GM23248 (cell line): ENCODE measurements at regions not wholly inside any gene's neighbourhood (a gene's known extent, or its start where the extent isn't known, plus 50 kb on each side); places are given as distances from the start of the nearest gene placed in this dataset.

Experiments
- DNase-seq: peaks from one replicate; pipeline ENCODE4 v3.0.0-alpha.2; 2015
- H2AFZ ChIP-seq: fragments of 200-600 bp; sonication (generic); 2 replicates; pipeline ENCODE4 v1.6.1; 2016; ENCODE audit warnings: antibody characterized with exemption
- H3F3A ChIP-seq: fragments of 200-600 bp; sonication (generic); 2 replicates; pipeline ENCODE4 v1.6.1; 2016; ENCODE audit warnings: mild to moderate bottlenecking, antibody characterized with exemption, mixed run types; ENCODE audit not compliant: insufficient read depth
- H3K27ac ChIP-seq: fragments of 200-600 bp; sonication (generic); 2 replicates; pipeline ENCODE4 v1.5.1; 2016; ENCODE audit warnings: mild to moderate bottlenecking
- H3K27me3 ChIP-seq: fragments of 200-600 bp; sonication (generic); replicated peaks from 2 replicates; pipeline ENCODE4 v1.6.1; 2016; ENCODE audit warnings: mild to moderate bottlenecking; ENCODE audit not compliant: insufficient read depth
- H3K36me3 ChIP-seq: fragments of 200-600 bp; sonication (generic); 2 replicates; pipeline ENCODE4 v1.6.1; 2016; ENCODE audit warnings: low read depth, mild to moderate bottlenecking
- H3K4me1 ChIP-seq: fragments of 200-600 bp; sonication (generic); 2 replicates; pipeline ENCODE4 v1.6.1; 2016; ENCODE audit warnings: mild to moderate bottlenecking; ENCODE audit not compliant: insufficient read depth
- H3K4me2 ChIP-seq: fragments of 200-600 bp; sonication (generic); one replicate; pipeline ENCODE4 v1.6.1; 2016; ENCODE audit warnings: mild to moderate bottlenecking; ENCODE audit not compliant: unreplicated experiment
- H3K4me3 ChIP-seq: fragments of 200-600 bp; sonication (generic); 2 replicates; pipeline ENCODE4 v1.5.1; 2016; ENCODE audit warnings: mild to moderate bottlenecking
- H3K79me2 ChIP-seq: fragments of 200-600 bp; sonication (generic); 2 replicates; pipeline ENCODE4 v1.6.1; 2016; ENCODE audit warnings: mild to moderate bottlenecking; ENCODE audit not compliant: insufficient read depth
- H3K9ac ChIP-seq: fragments of 200-600 bp; sonication (generic); 2 replicates; pipeline ENCODE4 v1.6.1; 2016; ENCODE audit warnings: mild to moderate bottlenecking
- H3K9me2 ChIP-seq: fragments of 200-600 bp; sonication (generic); 2 replicates; pipeline ENCODE4 v1.6.1; 2016; ENCODE audit warnings: mixed run types, mild to moderate bottlenecking, moderate library complexity; ENCODE audit not compliant: insufficient read depth
- H3K9me3 ChIP-seq: fragments of 200-600 bp; sonication (generic); one replicate; pipeline ENCODE4 v1.6.1; 2017; ENCODE audit warnings: low read depth
- H4K20me1 ChIP-seq: fragments of 200-600 bp; sonication (generic); 2 replicates; pipeline ENCODE4 v1.6.0; 2016; ENCODE audit not compliant: insufficient read depth
- EZH2 ChIP-seq: fragments of 200-600 bp; sonication (generic); IDR thresholded peaks from 2 replicates; pipeline ENCODE4 v1.6.1; 2018; ENCODE audit warnings: antibody characterized with exemption, mild to moderate bottlenecking; ENCODE audit not compliant: insufficient read depth, poor library complexity, severe bottlenecking
- EZH2phosphoT487 ChIP-seq: fragments of 200-600 bp; sonication (generic); IDR thresholded peaks from 2 replicates; pipeline ENCODE4 v1.6.1; 2018; ENCODE audit warnings: antibody characterized with exemption, moderate library complexity, mild to moderate bottlenecking, low read depth; ENCODE audit not compliant: insufficient read depth
- WGBS, 2 experiments: methylation state at CpG; one replicate each; pipeline ENCODE4 v1.1.6; 2015 to 2017; ENCODE audit warnings: low lambda C conversion rate in 2 of 2, low coverage in 1 of 2; ENCODE audit errors: missing lambda C conversion rate in 2 of 2; 5-methylcytosine and 5-hydroxymethylcytosine counted together
- in situ Hi-C: fragments of 300-500 bp; cut with MboI; formaldehyde crosslinking; loops from 2 replicates; pipeline ENCODE4 v1.15.0; 2020

- Histone ChIP-seq H3K9ac (no peak overlapping the region), H3F3A (no peaks in the 10 kb centered on the region), H3K27ac (no peak overlapping the region), H3K9me3 (no peaks in the 10 kb centered on the region), H3K36me3 (no peaks in the 10 kb centered on the region), H4K20me1 (no peaks in the 10 kb centered on the region), H3K27me3 (peaks cover 8% of the 10 kb centered on the region; the same call in 1 of the 2 replicates), H3K9me2 (no peaks in the 10 kb centered on the region), H3K4me2 (no peak overlapping the region), H3K4me3 (no peak overlapping the region), H2AFZ (no peak overlapping the region), H3K4me1 (no peaks in the 10 kb centered on the region), H3K79me2 (no peaks in the 10 kb centered on the region)
- in situ Hi-C loops: no loop called here
- 73 to 80% methylated on average over 12 of the region's 12 CpGs for WGBS, 2 experiments
- DNase-seq: no peak
- TF ChIP-seq EZH2 (no peak), EZH2phosphoT487 (no peak)
These were observed 245.7 kb upstream of the HES1 start for GRCh38 chr3:193890016-193890897.

- Histone ChIP-seq H2AFZ (no peak overlapping the region), H3K9me2 (no peaks in the 10 kb centered on the region), H3K4me3 (no peak overlapping the region), H3K4me1 (no peaks in the 10 kb centered on the region), H3K79me2 (no peaks in the 10 kb centered on the region), H3F3A (no peaks in the 10 kb centered on the region), H3K9me3 (no peaks in the 10 kb centered on the region), H3K9ac (no peak overlapping the region), H4K20me1 (no peaks in the 10 kb centered on the region), H3K36me3 (no peaks in the 10 kb centered on the region), H3K27ac (no peak overlapping the region), H3K4me2 (no peak overlapping the region), H3K27me3 (peaks cover 13% of the 10 kb centered on the region; the same call in 1 of the 2 replicates)
- WGBS, 2 experiments: 33 to 43% methylated on average over 10 of the region's 10 CpGs
- in situ Hi-C loops: no loop called here
- no peak for TF ChIP-seq EZH2
- TF ChIP-seq EZH2phosphoT487: no peak
- no peak for DNase-seq
These were observed 241.7 kb upstream of the HES1 start for GRCh38 chr3:193894121-193894863.

- H4K20me1 ChIP-seq: no peaks in the 10 kb centered on the region
- WGBS, 2 experiments: 4 to 7% methylated on average over 4 of the region's 4 CpGs
- no peak overlapping the region for H3K27ac ChIP-seq
- H3K79me2 ChIP-seq: no peaks in the 10 kb centered on the region
- TF ChIP-seq EZH2 (no peak), EZH2phosphoT487 (no peak)
- no peaks in the 10 kb centered on the region for H3K9me3 ChIP-seq
- no peaks in the 10 kb centered on the region for H3K9me2 ChIP-seq
- in situ Hi-C loops: no loop called here
- H3K36me3 ChIP-seq: no peaks in the 10 kb centered on the region
- no peaks in the 10 kb centered on the region for H3F3A ChIP-seq
- no peak overlapping the region for H3K4me2 ChIP-seq
- H3K4me1 ChIP-seq: no peaks in the 10 kb centered on the region
- no peak for DNase-seq
- H3K27me3 ChIP-seq: peaks cover 19% of the 10 kb centered on the region; the same call in 1 of the 2 replicates
- H3K4me3 ChIP-seq: no peak overlapping the region
- no peak overlapping the region for H3K9ac ChIP-seq
- H2AFZ ChIP-seq: no peak overlapping the region
These were observed 240.5 kb upstream of the HES1 start for GRCh38 chr3:193895409-193895808.

GRCh38 chr3:193896419-193896818 is 239.5 kb upstream of the HES1 start:
- Histone ChIP-seq H3K4me1 (no peaks in the 10 kb centered on the region), H3K9me3 (no peaks in the 10 kb centered on the region), H3F3A (no peaks in the 10 kb centered on the region), H3K4me3 (no peak overlapping the region), H3K36me3 (no peaks in the 10 kb centered on the region), H3K27me3 (peaks cover 23% of the 10 kb centered on the region; the same call in 1 of the 2 replicates), H3K9me2 (no peaks in the 10 kb centered on the region), H3K79me2 (no peaks in the 10 kb centered on the region), H3K27ac (no peak overlapping the region), H2AFZ (no peak overlapping the region), H4K20me1 (no peaks in the 10 kb centered on the region), H3K4me2 (no peak overlapping the region), H3K9ac (no peak overlapping the region)
- in situ Hi-C loops: no loop called here
- no peak for TF ChIP-seq EZH2
- TF ChIP-seq EZH2phosphoT487: no peak
- 66 to 72% methylated on average over 7 of the region's 7 CpGs for WGBS, 2 experiments
- DNase-seq: no peak
